Nephron (organoid): ENCODE measurements at regions not wholly inside any gene's neighbourhood (a gene's known extent, or its start where the extent isn't known, plus 50 kb on each side); places are given as distances from the start of the nearest gene placed in this dataset.

Experiments used
- H3K27ac Mint-ChIP-seq, 3 experiments: 2 replicates each; pipeline ENCODE4 v1.8.0; 2020; ENCODE audit warnings: mixed read lengths in 3 of 3, mild to moderate bottlenecking in 2 of 3, moderate library complexity in 1 of 3
- H3K27me3 Mint-ChIP-seq: 2 replicates; pipeline ENCODE4 v1.8.0; 2021; ENCODE audit warnings: low read depth, mild to moderate bottlenecking, moderate library complexity, mixed read lengths
- H3K36me3 Mint-ChIP-seq: 2 replicates; pipeline ENCODE4 v1.8.0; 2020; ENCODE audit warnings: low read depth, mixed read lengths
- H3K4me1 Mint-ChIP-seq: 2 replicates; pipeline ENCODE4 v1.8.0; 2020; ENCODE audit warnings: mixed read lengths
- H3K4me3 Mint-ChIP-seq, 3 experiments: 2 replicates each; pipeline ENCODE4 v1.8.0; 2020; ENCODE audit warnings: mild to moderate bottlenecking in 3 of 3, mixed read lengths in 3 of 3, moderate library complexity in 2 of 3
- H3K9me3 Mint-ChIP-seq: 2 replicates; pipeline ENCODE4 v1.8.0; 2020; ENCODE audit warnings: mixed read lengths
- TF ChIP-seq, protein P1 (sequence below), 3 experiments: fragments of 200-600 bp; sonication (generic); IDR thresholded peaks; one replicate each; pipeline ENCODE4 v1.5.0; 2021; ENCODE audit warnings: antibody characterized with exemption in 3 of 3; ENCODE audit not compliant: unreplicated experiment in 3 of 3

DNA sequence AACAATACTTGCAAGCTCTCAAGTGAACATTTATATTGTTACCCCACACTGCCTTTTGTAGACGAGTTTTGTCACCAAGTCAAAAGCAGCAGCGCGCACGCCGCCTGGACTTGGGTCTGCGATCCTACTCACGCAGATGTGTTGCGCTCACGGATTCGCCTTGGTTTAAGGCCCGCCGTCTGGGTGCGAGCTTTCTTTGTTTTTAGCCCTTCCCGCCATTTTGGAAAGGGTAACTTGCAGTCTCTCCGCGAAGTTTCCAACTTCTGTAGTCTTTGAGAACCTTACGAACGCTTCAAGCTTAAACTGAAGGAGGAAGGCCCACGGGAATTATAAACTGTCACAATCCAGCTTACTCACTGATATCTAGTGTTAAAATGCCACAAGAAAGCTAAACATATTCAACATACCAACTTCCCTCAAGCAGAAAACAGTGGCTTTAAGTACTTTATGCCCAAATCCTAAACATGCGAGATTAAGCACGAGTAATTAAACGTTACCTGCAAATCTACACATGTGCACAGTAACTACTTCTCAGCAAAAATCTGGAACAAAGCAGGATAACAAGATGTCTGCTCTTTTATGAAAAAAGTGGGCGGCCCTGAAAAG is 80.4 kb upstream of the BTN3A2 start:
- Mint-ChIP-seq H3K36me3 (peaks cover 13% of the 10 kb centered on the region), H3K4me1 (peaks cover 31% of the 10 kb centered on the region), H3K27ac (peak overlapping the region; percentile 98 to 99 (median 99)), H3K4me3 (peak overlapping the region; percentile 86 to 97 (median 92)), H3K9me3 (peaks cover 6% of the 10 kb centered on the region), H3K27me3 (peaks cover 5% of the 10 kb centered on the region)
- TF ChIP-seq, protein P1, sequence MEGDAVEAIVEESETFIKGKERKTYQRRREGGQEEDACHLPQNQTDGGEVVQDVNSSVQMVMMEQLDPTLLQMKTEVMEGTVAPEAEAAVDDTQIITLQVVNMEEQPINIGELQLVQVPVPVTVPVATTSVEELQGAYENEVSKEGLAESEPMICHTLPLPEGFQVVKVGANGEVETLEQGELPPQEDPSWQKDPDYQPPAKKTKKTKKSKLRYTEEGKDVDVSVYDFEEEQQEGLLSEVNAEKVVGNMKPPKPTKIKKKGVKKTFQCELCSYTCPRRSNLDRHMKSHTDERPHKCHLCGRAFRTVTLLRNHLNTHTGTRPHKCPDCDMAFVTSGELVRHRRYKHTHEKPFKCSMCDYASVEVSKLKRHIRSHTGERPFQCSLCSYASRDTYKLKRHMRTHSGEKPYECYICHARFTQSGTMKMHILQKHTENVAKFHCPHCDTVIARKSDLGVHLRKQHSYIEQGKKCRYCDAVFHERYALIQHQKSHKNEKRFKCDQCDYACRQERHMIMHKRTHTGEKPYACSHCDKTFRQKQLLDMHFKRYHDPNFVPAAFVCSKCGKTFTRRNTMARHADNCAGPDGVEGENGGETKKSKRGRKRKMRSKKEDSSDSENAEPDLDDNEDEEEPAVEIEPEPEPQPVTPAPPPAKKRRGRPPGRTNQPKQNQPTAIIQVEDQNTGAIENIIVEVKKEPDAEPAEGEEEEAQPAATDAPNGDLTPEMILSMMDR (IDR thresholded peaks at IDR 0.05; ENCODE audit: unreplicated experiment in 3 of 3): no peak

DNA sequence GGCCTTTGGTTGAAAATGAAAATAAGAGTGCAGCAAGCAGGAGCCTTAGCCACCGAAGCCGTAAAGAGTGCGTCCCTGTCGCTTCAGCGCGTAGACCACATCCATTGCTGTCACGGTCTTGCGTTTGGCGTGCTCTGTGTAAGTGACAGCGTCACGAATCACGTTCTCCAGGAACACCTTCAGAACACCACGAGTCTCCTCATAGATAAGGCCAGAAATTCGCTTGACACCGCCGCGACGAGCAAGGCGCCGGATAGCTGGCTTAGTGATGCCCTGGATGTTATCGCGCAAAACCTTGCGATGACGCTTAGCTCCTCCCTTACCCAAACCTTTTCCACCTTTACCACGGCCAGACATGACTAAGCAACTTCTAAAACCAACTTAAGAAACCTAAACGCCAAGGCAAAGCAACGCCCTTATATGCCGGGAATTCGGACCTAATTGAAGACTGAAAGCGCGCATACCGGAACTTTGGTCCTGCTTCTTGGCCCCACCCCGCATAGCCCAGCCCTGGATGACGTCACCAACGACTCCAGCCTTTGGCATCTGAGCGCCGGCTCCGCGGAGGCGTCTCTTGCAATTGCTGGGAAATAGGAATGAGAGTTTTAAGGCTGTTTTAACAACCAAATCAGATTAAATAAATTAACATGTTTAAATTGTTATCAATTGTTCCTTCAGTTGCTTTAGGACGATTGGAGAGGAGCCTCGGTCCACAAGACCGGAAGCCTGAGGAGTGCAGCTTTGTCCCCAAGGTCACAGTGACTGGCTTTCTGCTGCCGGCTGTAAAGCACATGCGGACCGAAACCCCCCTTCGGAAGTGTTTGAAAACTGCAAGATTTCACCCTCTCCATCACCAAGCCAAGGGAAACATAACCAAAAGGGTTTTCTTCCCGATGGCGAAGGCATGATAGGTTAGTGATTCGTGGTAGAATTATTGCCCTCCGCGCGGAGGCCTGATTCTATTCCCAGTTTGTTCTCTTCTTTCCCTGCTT is 79.6 kb upstream of the BTN3A2 start:
- H3K4me3 Mint-ChIP-seq: peak overlapping the region; percentile 86 to 97 (median 92)
- H3K27me3 Mint-ChIP-seq: peaks cover 5% of the 10 kb centered on the region
- peak overlapping the region; percentile 98 to 99 (median 99) for H3K27ac Mint-ChIP-seq
- TF ChIP-seq, protein P1 (IDR thresholded peaks at IDR 0.05; ENCODE audit: unreplicated experiment in 3 of 3): no peak
- peaks cover 9% of the 10 kb centered on the region for H3K36me3 Mint-ChIP-seq
- peaks cover 6% of the 10 kb centered on the region for H3K9me3 Mint-ChIP-seq
- peaks cover 31% of the 10 kb centered on the region for H3K4me1 Mint-ChIP-seq

DNA sequence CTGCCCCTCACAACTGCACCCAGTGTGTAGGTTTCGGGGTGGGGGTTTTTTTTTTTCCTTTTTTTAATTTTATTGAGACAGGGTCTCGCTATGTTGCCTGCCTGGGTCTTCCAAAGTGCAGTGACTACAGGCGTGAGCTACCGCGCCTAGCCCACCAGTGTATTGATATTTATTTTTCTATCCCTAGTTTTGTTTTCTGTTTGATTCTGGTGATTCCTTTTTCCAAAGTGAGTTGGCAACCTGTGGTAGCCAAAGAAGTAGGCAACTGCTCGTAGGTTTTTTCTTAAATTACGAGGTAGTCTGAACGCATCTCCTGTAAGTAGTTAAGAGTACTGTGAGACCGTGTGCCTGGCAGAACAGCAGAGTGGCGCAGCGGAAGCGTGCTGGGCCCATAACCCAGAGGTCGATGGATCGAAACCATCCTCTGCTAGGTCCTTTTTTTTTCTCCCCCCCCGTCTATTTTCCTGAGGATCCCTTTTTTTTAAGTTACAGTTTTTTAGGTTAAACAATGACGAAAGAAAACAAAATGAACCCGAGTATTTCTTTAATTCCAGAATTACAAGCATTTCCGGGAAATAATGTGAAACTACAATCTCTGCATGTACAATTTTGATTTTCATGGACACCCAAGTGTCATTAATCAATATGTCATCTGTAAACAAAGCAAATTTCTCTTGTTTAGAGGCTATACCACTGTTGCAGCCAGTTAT is 78.7 kb upstream of the BTN3A2 start:
- TF ChIP-seq, protein P1 (IDR thresholded peaks at IDR 0.05; ENCODE audit: unreplicated experiment in 3 of 3): no peak
- H3K4me1 Mint-ChIP-seq: peaks cover 23% of the 10 kb centered on the region

DNA sequence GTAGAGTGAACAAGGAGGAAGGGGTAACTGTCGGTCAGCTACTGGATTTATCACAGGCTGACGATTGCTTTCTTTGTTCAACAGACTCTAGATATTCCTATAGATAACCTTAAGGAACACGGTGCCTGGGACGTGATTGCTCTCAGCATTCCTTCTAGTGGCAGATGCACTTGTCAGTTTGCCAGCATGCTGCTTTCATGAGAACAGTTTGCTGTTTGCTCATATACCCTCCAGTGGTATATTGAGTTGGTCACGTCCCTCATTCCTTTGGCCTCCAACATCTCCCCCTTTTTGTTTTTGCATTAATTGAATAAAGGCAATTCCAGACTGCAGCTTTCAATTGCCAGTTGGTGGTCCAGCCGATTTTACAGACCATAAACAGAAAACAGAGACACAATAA is 76.8 kb upstream of the BTN3A2 start:
- peaks cover 8% of the 10 kb centered on the region for H3K4me1 Mint-ChIP-seq
- TF ChIP-seq, protein P1 (IDR thresholded peaks at IDR 0.05; ENCODE audit: unreplicated experiment in 3 of 3): no peak
- H3K27ac Mint-ChIP-seq: no peak overlapping the region
- H3K27me3 Mint-ChIP-seq: peaks cover 5% of the 10 kb centered on the region
- H3K36me3 Mint-ChIP-seq: no peaks in the 10 kb centered on the region
- peaks cover 6% of the 10 kb centered on the region for H3K9me3 Mint-ChIP-seq
- peak overlapping the region in 1 of 3 experiments; percentile 14 for H3K4me3 Mint-ChIP-seq

More for the DNA sequence above, 78.7 kb upstream of the BTN3A2 start:
- peak overlapping the region; percentile 98 to 99 (median 99) for H3K27ac Mint-ChIP-seq
- H3K36me3 Mint-ChIP-seq: peaks cover 5% of the 10 kb centered on the region
- H3K27me3 Mint-ChIP-seq: peaks cover 5% of the 10 kb centered on the region
- H3K4me3 Mint-ChIP-seq: peak overlapping the region; percentile 86 to 97 (median 92)
- H3K9me3 Mint-ChIP-seq: peaks cover 6% of the 10 kb centered on the region

DNA sequence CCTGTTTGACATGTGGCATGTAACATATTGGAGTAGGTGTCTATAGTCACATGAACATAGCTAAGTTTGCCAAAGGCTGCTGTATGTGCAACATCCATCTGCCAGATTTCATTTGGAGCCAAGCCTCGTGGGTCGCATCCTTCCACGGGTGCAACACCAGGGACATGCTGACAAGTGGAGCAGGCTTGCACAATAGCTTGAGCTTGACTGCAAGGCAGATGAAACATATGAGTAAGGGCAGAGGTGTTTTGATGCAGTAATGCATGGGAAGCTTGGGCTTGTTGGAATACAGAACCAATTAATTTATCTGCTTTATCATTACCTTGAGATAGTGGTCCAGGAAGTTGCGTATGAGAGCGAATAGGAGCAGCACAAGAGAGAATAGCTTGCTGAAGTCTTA is 74.1 kb upstream of the BTN3A2 start:
- TF ChIP-seq, protein P1 (IDR thresholded peaks at IDR 0.05; ENCODE audit: unreplicated experiment in 3 of 3): no peak
- Mint-ChIP-seq H3K27ac (no peak overlapping the region), H3K27me3 (peaks cover 5% of the 10 kb centered on the region), H3K4me1 (peaks cover 8% of the 10 kb centered on the region), H3K9me3 (peaks cover 6% of the 10 kb centered on the region), H3K36me3 (no peaks in the 10 kb centered on the region), H3K4me3 (no peak overlapping the region)
